ENCODE measurements at regions not wholly inside any gene's neighbourhood (a gene's known extent, or its start where the extent isn't known, plus 50 kb on each side); places are given as distances from the start of the nearest gene placed in this dataset.

DNA sequence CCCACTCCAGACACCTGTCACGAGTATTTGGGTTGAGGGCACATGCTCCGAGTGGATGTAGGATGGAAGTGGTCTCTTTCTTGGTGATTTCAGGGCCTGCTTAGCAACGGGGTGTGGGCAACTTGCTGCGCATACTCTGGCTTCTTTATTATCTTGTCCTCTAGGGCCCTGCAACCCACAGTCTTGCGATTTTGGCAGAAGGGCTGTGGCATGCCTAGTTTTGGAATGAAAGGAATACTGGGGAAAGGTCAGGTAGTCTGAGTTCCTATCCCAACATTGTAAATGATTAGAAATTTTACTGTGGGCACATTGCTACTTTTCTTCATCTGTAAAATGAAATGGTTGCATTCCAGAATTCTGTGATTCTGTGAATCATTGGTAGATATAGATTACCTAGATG lies 74.3 kb downstream of the ACTBL2 start:
- Mint-ChIP-seq H3K4me3 (no peak overlapping the region), H3K36me3 (ENCODE audit: low read depth) (no peaks in the 10 kb centered on the region), H3K9me3 (no peaks in the 10 kb centered on the region), H3K27ac (no peak overlapping the region), H3K4me1 (ENCODE audit: low read depth) (no peaks in the 10 kb centered on the region), H3K27me3 (ENCODE audit: low read depth) (peaks cover 2% of the 10 kb centered on the region)

DNA sequence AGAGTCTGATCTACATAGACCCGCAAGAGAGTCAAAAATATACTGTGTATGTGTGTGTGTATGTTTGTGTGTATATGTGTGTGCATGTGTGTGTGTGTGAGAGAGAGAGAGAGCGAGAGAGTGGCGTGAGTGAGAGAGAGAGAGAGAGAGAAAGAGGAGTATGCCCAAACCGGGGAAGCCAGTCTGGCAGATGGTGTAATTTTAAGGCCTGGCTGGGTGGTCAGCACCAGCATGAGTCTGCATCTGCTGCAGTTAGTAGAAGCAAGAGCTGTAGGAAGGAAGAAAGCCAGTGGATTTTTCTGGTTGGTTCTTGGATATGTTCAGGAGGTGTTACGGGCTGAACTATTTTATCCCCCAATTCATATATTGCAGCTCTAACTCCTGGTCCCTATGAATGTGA lies 75.2 kb downstream of the ACTBL2 start:
- no peaks in the 10 kb centered on the region for H3K36me3 Mint-ChIP-seq (ENCODE audit: low read depth)
- H3K27me3 Mint-ChIP-seq (ENCODE audit: low read depth), result peaks cover 3% of the 10 kb centered on the region
- no peak overlapping the region for H3K4me3 Mint-ChIP-seq
- H3K9me3 Mint-ChIP-seq, result no peaks in the 10 kb centered on the region
- no peak overlapping the region for H3K27ac Mint-ChIP-seq
- H3K4me1 Mint-ChIP-seq (ENCODE audit: low read depth), result no peaks in the 10 kb centered on the region

DNA sequence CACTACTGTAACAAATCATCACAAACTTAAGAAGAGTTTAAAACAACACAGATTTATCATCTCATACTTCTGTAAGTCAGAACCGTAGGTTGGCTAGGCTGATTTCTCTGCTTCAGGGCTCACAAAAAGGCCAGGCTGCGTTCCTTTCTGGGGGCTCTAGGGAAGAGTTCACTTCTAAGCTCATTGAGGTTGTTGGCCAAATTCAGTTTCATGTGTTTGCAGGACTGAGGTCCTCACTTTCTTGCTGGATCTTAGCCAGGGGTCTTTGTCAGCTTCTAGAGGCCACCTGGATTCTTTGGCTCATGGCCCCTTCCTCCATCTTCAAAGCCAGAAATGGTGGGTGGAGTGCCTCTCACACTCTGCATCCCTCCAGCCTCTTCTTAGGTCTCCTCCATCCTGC lies 76.0 kb downstream of the ACTBL2 start:
- H3K27me3 Mint-ChIP-seq (ENCODE audit: low read depth), result peaks cover 3% of the 10 kb centered on the region
- no peaks in the 10 kb centered on the region for H3K36me3 Mint-ChIP-seq (ENCODE audit: low read depth)
- no peak overlapping the region for H3K4me3 Mint-ChIP-seq
- H3K4me1 Mint-ChIP-seq (ENCODE audit: low read depth), result no peaks in the 10 kb centered on the region
- no peak overlapping the region for H3K27ac Mint-ChIP-seq
- H3K9me3 Mint-ChIP-seq, result no peaks in the 10 kb centered on the region

DNA sequence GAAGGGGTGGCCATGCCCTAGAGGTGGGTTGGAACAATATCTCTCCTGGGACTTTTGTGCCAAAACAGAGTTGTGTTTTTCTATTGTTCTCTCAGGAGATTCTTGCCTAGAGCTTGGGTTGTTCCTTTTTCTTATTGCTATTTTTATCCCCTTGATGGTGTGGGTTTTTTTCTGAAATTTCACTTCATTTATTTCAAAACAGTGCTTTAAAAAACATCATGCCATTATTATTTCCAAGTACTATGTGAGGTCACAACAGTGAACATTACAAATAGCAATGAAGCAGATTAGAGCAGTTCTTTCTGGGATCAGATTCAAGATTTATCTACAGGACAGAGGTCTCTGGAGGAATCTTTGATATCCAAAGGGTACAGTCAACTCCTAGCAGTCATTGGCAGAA lies 76.6 kb downstream of the ACTBL2 start:
- H3K27me3 Mint-ChIP-seq (ENCODE audit: low read depth), result peaks cover 3% of the 10 kb centered on the region
- no peak overlapping the region for H3K4me3 Mint-ChIP-seq
- H3K27ac Mint-ChIP-seq, result no peak overlapping the region
- no peaks in the 10 kb centered on the region for H3K9me3 Mint-ChIP-seq
- no peaks in the 10 kb centered on the region for H3K36me3 Mint-ChIP-seq (ENCODE audit: low read depth)
- no peaks in the 10 kb centered on the region for H3K4me1 Mint-ChIP-seq (ENCODE audit: low read depth)

DNA sequence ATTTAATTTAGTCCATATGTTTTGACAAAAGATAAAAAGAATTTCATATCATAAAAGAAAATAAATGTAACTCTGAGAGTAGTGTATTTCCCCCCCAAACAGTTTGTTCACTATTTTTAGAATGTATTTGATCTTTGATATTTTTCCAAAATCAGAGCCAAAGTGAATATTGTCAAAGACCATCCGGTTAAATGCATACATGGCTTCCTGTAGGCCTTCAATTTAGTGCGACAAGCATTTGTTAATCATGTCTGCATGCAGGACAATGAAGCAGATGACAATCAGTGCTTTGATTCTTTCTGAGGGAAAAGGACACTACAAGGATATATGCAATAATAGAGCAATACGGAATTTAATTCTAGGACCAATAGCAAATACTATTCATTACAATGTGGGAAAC lies 79.8 kb downstream of the ACTBL2 start:
- no peak overlapping the region for H3K4me3 Mint-ChIP-seq
- no peaks in the 10 kb centered on the region for H3K36me3 Mint-ChIP-seq (ENCODE audit: low read depth)
- H3K9me3 Mint-ChIP-seq, result peaks cover 3% of the 10 kb centered on the region
- peaks cover 8% of the 10 kb centered on the region for H3K27me3 Mint-ChIP-seq (ENCODE audit: low read depth)
- no peak overlapping the region for H3K27ac Mint-ChIP-seq
- H3K4me1 Mint-ChIP-seq (ENCODE audit: low read depth), result no peaks in the 10 kb centered on the region

DNA sequence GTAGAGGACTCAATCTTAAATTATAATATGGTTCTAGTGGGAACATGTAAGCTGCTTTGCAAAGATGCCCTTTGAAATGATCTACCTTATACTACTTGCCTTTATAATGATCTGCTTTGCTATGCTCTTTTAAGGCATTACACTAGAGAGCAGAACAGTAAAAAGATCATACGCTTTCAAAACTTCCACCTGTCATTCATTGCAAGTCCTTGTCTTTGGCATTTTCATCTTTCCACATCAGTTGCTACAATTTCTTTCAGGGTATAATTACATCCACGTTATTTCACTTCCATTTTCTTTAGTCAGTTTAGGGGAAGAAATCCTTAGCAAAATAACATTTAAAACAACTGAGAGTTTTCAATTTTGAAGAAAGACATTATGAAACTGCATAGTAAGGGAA lies 80.3 kb downstream of the ACTBL2 start:
- Mint-ChIP-seq H3K4me3 (no peak overlapping the region), H3K9me3 (peaks cover 3% of the 10 kb centered on the region), H3K27me3 (ENCODE audit: low read depth) (peaks cover 8% of the 10 kb centered on the region), H3K27ac (no peak overlapping the region), H3K36me3 (ENCODE audit: low read depth) (no peaks in the 10 kb centered on the region), H3K4me1 (ENCODE audit: low read depth) (no peaks in the 10 kb centered on the region)

DNA sequence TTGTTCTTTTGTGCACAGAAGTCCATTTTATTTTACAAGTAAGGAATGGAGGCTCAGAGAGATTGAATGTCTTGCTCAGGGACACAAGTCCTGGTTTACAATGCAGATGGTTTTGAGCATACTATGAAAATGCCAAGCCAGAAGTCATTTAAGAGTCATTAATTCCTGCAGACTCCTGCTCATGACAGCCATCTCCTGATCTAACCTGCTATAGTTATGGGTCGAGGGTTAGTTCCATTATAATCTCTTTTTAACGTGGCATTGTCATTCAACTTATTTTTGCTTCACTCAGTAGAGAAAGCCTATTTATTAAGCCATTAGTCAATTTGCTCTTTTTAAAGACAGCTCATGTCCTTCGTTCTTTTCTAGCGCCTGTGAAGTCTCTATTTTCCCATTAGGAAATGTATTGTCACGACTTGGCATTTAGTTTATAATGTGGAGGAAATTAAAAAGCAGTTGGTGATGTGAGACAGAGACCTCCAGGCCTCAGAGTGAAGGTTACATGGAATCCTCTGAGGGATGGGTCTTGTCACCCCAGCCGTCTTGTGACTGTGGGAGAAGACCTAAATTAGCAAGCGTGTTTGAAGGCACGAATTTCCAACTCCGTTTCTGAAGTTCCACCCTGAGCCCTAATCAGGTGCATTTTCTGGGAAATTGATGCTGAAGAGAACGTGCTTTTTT lies 84.1 kb downstream of the ACTBL2 start:
- Mint-ChIP-seq H3K4me1 (ENCODE audit: low read depth) (no peaks in the 10 kb centered on the region), H3K27ac (no peak overlapping the region), H3K9me3 (peaks cover 3% of the 10 kb centered on the region), H3K36me3 (ENCODE audit: low read depth) (no peaks in the 10 kb centered on the region), H3K27me3 (ENCODE audit: low read depth) (peaks cover 8% of the 10 kb centered on the region), H3K4me3 (no peak overlapping the region)

DNA sequence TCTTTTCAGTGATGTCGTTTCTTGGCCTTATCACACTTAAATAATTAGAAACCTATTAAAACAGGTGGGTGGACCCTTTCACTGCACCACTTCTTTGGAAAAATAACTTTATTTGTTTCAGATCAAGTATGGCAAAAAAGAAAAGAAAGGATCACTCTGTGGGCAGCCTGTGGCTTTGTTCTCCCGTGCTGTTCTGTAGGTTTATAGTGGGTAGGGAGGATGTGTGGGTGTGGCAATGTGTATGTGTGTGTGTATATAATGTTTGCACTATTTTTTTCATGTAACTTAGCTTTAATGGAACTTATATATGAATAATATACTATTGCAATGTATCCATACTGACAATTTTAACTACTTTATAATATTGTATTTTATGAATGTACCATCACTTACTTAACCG lies 85.9 kb downstream of the ACTBL2 start:
- H3K9me3 Mint-ChIP-seq, result peaks cover 3% of the 10 kb centered on the region
- no peak overlapping the region for H3K4me3 Mint-ChIP-seq
- no peaks in the 10 kb centered on the region for H3K36me3 Mint-ChIP-seq (ENCODE audit: low read depth)
- H3K27ac Mint-ChIP-seq, result no peak overlapping the region
- no peaks in the 10 kb centered on the region for H3K4me1 Mint-ChIP-seq (ENCODE audit: low read depth)
- H3K27me3 Mint-ChIP-seq (ENCODE audit: low read depth), result peaks cover 4% of the 10 kb centered on the region

DNA sequence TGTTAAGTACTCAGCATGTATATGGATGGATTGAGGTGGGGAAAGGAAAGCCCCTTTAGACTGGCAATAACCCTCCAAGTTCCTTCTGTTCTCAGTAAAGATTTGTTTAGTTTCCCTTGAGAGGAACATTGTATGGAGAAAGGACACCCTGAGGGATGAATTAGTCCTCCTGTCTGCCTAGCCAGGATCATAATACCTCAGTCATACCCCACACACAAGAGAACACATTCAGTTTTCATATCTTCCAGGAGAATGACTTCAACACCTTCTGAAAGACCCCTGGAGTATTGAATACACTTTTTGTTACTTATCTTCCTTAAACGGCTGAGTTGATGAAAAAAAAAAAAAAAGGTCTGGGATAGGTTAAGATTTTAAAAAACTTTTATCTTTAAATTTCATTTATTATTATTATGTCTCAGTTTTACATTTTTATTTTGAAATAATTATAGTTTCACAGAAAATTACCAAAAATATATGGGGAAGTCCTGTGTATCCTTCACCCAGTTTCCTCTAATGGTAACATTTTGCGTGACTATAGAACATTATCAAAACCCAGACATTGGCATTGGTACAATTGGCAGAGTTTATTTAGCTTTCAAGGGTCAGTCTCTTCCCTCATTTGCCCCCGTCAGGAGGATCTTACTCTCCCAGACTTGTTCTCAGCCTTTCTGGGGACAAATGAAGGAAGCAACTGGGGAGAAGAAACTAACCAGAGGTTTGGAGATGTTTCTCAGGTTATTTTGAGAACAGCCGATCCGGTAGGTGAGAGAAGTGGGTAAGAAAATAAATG lies 88.0 kb downstream of the ACTBL2 start:
- Mint-ChIP-seq H3K9me3 (no peaks in the 10 kb centered on the region), H3K4me3 (no peak overlapping the region), H3K36me3 (ENCODE audit: low read depth) (no peaks in the 10 kb centered on the region), H3K4me1 (ENCODE audit: low read depth) (no peaks in the 10 kb centered on the region), H3K27me3 (ENCODE audit: low read depth) (no peaks in the 10 kb centered on the region), H3K27ac (no peak overlapping the region)

DNA sequence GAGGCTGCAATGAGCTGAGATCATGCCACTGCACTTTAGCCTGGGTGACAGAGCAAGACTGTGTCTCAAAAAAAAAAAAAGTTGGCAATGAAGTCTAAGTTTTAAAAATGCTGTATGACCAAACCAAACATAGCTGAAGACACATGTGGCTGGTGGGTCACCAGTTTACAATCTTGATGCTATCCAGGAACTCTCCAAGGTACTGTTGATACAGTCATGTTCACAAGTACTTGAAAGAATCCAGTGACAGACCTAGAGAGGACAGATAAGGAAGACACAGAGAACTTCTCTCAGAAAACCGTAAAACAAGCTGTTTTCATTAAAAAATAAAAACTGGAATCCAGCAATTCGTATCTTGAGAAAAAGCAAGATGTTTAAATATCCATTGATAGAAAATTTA lies 95.7 kb downstream of the ACTBL2 start:
- Mint-ChIP-seq H3K4me1 (ENCODE audit: low read depth) (peaks cover 8% of the 10 kb centered on the region), H3K27ac (no peak overlapping the region), H3K36me3 (ENCODE audit: low read depth) (no peaks in the 10 kb centered on the region), H3K9me3 (no peaks in the 10 kb centered on the region), H3K27me3 (ENCODE audit: low read depth) (no peaks in the 10 kb centered on the region), H3K4me3 (no peak overlapping the region)

DNA sequence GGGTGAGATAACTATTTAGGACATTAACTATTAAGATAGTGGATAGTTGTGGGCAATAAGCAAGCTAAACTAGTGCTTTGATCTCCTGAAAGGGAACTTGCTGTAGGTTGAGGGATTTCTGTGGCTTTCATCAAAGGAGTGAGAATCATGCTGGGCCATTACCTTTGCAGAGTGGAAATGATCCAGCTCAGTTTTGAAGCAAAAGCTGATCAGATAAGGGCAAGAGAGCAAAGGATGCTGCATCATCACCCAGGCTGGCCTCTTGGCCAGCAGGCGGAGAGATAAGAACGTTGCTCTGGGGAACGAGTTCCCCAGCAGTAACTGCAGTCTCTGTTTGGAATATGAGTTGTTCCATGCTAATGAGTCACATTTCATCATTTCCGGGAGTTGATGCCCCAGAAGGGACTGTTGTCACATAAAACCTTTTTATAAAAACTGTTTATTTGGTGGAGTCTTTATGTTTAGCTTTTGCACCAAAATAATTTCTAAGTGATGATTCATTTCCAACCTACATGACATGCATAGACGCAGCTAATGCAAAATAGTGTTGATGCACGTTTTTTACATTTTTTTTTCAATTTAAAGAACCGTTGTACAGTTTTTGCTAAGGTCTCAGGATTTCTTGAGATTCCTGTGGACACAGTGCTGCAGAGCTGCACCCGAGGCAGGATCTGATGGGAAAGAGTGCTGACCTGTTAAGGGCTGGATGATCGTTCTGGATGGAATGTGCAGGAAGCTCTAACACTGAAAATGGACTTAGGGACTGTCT lies 99.3 kb downstream of the ACTBL2 start:
- Mint-ChIP-seq H3K27ac (peak overlapping the region; percentile 2), H3K36me3 (ENCODE audit: low read depth) (no peaks in the 10 kb centered on the region), H3K4me1 (ENCODE audit: low read depth) (peaks cover 8% of the 10 kb centered on the region), H3K4me3 (no peak overlapping the region), H3K9me3 (no peaks in the 10 kb centered on the region), H3K27me3 (ENCODE audit: low read depth) (no peaks in the 10 kb centered on the region)

DNA sequence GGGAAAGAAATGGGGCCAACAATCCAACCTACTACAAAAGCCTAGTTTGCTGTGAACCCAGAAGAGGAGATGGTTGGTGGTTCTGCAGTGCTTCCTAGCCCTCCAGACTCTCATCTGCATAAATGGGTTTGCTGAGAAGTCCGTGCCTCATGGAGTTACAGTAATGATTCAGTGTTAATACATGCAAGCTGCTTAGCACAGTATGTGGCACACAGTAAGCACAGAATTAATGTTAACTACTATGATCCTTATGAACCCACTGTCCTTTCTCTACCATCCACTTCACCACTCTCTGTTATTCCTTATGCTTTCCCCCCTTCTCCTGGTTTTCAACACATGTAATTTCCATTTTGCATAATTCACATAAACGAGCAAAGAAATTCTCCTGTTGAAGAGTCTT lies 100.0 kb downstream of the ACTBL2 start:
- Mint-ChIP-seq H3K36me3 (ENCODE audit: low read depth) (no peaks in the 10 kb centered on the region), H3K4me3 (no peak overlapping the region), H3K27ac (no peak overlapping the region), H3K4me1 (ENCODE audit: low read depth) (peaks cover 8% of the 10 kb centered on the region), H3K27me3 (ENCODE audit: low read depth) (no peaks in the 10 kb centered on the region), H3K9me3 (no peaks in the 10 kb centered on the region)

DNA sequence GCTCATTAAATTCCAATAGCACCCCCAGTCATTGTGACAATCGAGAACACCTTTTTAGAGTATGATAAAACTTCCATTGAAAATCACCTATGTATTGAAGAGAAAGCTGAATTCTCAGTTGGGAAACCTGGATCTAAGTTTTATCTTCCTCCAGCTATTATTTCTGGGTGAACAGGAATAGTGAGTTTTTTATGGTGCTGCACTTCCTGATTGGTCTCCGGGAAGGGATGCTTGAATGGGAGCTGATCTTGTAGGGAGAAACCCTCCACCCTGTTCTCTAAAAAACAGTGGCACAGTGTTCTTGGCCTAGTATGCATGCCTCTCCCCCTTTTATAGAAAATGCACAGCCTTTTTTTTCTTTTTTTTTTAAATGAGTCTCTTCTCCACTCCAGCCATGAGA lies 112.2 kb downstream of the ACTBL2 start:
- Mint-ChIP-seq H3K4me1 (ENCODE audit: low read depth) (no peaks in the 10 kb centered on the region), H3K27ac (no peak overlapping the region), H3K36me3 (ENCODE audit: low read depth) (no peaks in the 10 kb centered on the region), H3K4me3 (no peak overlapping the region), H3K27me3 (ENCODE audit: low read depth) (peaks cover 7% of the 10 kb centered on the region), H3K9me3 (no peaks in the 10 kb centered on the region)

DNA sequence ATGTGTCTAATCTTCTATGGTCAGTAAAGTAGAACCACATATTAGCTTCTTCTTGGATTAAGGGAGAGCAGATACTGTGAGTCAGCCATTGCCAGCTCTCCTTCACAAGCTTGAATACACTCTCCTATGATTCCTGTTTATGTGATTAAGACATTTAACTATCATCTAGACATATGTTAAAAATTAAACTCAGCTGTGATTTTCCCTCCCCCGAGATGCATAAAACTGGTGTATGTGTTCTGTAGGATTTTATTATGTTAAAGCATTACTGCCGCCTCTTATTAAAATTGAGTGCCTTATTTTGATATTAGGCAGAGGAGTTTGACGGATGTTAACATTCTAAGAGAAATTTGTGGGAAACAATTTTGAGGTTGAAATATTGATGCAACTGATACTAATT lies 114.6 kb downstream of the ACTBL2 start:
- Mint-ChIP-seq H3K9me3 (no peaks in the 10 kb centered on the region), H3K36me3 (ENCODE audit: low read depth) (no peaks in the 10 kb centered on the region), H3K4me1 (ENCODE audit: low read depth) (no peaks in the 10 kb centered on the region), H3K27ac (no peak overlapping the region), H3K4me3 (no peak overlapping the region), H3K27me3 (ENCODE audit: low read depth) (no peaks in the 10 kb centered on the region)

DNA sequence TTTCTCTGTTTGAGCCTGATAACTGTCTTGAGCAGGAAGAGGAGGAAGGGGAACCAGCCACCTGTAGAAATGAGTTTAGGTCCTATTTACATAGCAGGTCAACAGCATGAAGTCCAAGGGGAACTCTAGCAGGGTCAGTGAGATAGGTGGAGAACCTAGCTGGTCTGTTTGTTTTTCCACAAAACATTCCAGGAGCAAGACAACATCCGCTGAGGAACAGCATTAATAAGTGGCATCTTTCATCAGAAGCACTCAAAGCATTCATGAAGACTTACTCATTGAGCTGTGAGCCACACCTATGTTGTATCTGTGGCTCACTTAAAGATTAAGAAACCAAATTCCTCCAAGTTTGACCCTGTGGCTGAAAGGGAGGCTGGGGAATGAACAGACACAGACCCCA lies 115.9 kb downstream of the ACTBL2 start:
- no peaks in the 10 kb centered on the region for H3K9me3 Mint-ChIP-seq
- no peaks in the 10 kb centered on the region for H3K27me3 Mint-ChIP-seq (ENCODE audit: low read depth)
- H3K27ac Mint-ChIP-seq, result no peak overlapping the region
- H3K36me3 Mint-ChIP-seq (ENCODE audit: low read depth), result no peaks in the 10 kb centered on the region
- H3K4me1 Mint-ChIP-seq (ENCODE audit: low read depth), result no peaks in the 10 kb centered on the region
- no peak overlapping the region for H3K4me3 Mint-ChIP-seq
